ENCODE measurements at regions not wholly inside any gene's neighbourhood (a gene's known extent, or its start where the extent isn't known, plus 50 kb on each side); places are given as distances from the start of the nearest gene placed in this dataset.

DNA sequence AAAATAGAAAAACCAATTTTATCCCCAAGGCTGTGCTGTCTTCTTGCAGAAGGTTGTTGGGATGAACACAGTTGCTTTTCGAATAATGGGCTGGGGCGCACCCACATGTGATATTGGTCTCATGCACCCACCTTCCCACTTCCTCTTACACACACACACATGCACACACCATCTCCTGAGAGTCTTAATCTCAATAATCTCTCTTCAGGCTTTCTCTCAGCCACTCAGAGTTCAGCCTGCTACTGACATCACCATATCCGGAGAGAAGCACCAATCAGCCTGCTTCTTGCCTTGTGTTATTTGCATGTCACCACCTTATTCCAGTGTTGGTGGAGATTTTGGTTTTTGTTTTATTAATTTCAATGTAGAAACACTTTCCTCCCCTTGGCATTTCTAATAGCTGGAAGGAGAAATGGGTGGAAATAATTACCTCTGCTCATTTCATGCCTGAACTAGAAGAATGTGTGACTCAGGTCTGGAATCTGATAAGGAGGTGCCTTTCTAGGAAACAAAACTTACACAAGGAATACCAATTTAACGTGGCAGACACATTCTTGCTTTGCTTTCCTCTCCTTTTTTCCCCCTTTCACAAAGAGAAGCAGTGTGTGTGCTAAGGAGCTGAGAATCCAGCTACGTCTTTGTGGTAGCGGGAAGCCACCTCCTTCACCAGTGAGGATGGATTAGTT is 400.2 kb downstream of the MID1IP1 start:
- no peak for DNase-seq (ENCODE audit: low read depth, low spot score)
- H3K27ac ChIP-seq: no peak overlapping the region

GRCh38 chrX:39202641-39203040 is 401.4 kb downstream of the MID1IP1 start:
- no peak overlapping the region for H3K27ac ChIP-seq
- no peak for DNase-seq (ENCODE audit: low read depth, low spot score)

DNA sequence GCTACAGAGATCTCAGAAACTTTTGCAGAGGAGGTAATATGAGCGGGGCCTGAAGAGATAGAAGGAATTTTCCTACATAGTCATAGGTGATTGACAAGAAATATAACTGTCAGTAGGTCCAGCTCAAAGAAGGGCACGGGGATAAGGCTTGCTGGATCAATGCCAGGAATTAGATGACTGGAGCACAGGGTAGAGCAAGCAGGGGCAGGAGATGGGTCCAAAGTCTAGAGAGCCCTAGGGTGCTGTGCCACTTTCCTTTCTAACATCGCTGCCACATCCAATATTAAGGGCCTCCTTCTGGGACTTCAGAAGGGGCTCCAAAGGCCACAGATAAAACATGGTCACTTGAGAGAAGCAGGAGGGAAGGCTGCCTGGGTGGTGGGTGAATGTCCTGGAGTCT is 402.2 kb downstream of the MID1IP1 start:
- H3K27ac ChIP-seq: no peak overlapping the region
- DNase-seq (ENCODE audit: low read depth, low spot score): no peak

- no peak overlapping the region for H3K27ac ChIP-seq
- no peak for DNase-seq (ENCODE audit: low read depth, low spot score)
Observed at GRCh38 chrX:39204353-39204752, 403.1 kb downstream of the MID1IP1 start.

DNA sequence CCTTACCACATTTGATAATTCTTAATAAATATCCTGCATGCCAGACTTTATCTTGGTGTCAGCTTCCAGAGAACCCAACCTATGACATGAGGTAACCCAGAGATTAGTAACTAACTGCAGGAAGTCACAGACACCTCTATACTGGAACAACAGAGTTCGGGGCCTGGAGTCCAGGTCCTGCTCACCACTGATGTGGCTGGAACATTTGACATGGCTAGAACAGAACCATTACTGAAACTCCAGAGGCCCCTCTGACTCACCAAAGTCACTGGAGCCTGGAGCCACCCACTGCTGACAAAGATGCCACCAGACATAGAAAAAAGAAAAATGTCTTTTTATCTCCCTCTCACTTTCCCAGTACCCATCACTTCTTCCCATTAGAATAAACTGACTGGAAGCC is 403.7 kb downstream of the MID1IP1 start:
- H3K27ac ChIP-seq: no peak overlapping the region
- no peak for DNase-seq (ENCODE audit: low read depth, low spot score)

GRCh38 chrX:39205467-39205866 is 404.2 kb downstream of the MID1IP1 start:
- no peak for DNase-seq (ENCODE audit: low read depth, low spot score)
- no peak overlapping the region for H3K27ac ChIP-seq

DNA sequence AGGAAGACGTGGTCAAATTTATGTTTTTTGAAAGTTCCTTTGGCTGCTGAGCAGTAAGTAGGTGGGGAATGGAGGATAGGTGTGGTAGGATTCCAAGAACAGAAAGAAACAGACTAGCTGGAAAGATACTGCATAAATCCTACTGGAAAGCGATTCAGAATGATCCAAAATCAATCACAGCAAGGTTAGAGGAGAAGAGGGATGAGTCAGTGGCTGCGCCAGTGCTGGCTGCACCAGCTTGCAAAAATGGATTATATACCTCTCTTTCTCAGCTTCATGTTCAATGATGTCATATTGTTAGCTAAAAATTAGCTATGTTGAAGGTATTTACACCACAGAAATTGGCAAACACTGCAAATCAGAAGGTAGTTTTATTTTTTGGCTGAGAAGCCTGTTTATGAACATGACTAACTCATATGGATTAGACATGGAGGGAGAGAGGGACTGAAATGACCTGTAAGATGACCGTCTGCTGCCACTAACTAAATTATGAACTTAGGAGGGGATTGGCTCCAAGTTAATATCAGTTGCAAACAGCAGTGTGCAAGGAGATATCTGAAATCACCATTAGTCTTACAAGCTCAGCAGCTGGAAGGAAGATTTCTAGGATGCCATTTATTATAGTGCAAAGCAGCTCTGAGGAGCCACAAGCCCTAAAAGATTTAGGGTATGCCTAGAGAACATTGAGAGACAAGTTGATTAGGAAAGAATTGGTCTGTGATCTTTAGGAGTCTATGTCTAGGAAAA is 405.3 kb downstream of the MID1IP1 start:
- H3K27ac ChIP-seq: no peak overlapping the region

DNA sequence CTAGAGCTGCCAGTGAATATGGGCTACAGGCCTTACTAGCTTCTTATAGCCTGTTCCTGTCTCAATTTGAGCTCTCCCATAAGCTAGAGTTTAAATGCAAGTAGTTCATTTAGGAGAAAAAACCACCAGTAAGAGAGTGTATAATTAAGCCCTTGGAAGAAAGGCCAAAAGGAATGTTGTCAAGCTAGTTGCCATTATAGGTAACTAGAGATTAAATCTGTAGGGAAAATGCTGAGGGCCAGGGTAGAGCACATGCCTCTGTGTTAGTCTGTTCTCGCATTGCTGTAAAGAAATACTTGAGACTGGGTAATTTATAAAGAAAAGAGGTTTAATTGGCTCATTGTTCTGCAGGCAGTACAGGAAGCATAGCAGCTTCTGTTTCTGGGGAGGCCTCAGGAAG is 410.2 kb downstream of the MID1IP1 start:
- H3K27ac ChIP-seq: no peak overlapping the region
- DNase-seq (ENCODE audit: low read depth, low spot score): no peak

More for the DNA sequence above, 405.3 kb downstream of the MID1IP1 start:
- DNase-seq (ENCODE audit: low read depth, low spot score): no peak

DNA sequence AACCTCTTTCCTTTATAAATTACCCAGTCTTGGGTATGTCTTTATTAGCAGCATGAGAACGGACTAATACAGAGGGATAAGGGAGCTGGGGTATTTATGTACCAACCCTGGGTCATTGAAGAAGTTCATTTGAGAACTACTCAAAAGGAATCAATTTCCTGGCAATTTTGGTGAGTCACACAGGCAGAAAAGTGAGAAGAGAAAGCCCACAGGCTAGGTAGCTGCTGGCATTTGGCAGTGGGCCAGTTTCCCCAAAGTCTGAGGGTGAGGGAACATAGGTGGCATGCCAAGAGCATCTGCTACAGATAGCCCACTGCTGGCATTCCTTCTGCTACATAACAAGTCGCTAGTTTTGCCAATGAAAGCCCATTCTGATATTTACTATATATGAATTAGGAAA is 411.2 kb downstream of the MID1IP1 start:
- no peak for DNase-seq (ENCODE audit: low read depth, low spot score)
- no peak overlapping the region for H3K27ac ChIP-seq

- no peak for DNase-seq (ENCODE audit: low read depth, low spot score)
- no peak overlapping the region for H3K27ac ChIP-seq
Observed at GRCh38 chrX:39214387-39215126, 413.3 kb downstream of the MID1IP1 start.

GRCh38 chrX:39220952-39221351 is 419.7 kb downstream of the MID1IP1 start:
- H3K27ac ChIP-seq: no peak overlapping the region
- DNase-seq (ENCODE audit: low read depth, low spot score): no peak

DNA sequence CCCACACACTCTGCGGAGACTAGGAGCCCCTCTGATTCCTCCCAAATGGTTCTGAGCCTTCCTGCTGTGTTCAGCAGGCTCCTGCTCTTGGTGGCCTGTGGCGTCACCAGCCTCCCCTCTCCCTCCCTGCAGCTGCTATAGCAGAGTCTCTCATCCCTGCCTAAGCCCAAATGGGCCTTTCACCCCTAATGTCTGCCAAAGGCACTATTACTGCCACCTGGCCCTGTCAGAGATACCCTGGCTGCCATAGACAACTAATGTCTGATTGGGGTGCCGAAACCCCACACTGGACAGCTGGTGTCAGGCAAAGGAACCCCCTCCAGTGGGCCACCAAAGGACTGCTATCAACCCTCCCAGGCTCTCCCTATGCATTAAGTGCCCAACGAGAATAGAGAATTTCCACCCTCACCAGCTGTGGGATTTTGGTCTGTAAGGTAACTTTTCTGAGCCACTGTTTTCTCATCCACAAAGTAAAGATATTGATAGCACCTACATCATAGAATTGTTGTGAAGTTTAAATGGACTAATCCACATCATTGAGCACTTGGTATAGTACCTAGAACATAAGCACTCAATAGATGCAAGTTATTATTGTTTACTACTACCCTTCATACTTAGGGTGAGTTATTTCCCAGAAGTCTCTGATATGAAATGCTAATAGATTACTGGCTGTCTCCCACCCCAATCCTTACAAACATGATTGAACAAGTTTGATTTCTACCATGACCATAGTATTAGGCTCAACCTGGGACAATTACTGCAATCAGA is 421.3 kb downstream of the MID1IP1 start:
- no peak for DNase-seq (ENCODE audit: low read depth, low spot score)
- no peak overlapping the region for H3K27ac ChIP-seq

DNA sequence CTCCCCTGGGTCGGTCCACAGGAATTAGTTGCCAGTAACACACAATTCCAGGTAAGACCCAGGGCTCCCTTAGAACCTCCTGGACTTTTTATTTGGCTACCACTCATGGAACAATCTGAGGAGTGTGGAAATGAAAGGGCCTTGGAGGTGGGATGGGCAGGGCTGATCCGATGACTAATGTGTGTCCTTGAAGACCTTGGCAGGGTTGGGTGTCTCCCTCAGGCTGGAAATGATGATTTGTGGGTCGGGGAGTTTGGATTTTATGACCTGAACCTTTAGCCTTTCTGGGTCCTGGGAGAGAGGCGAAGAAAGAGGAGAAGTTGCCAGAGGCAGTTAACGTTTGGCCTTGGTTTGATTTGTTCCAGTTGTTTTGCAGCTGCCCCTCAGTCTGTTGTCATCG is 425.0 kb downstream of the MID1IP1 start:
- DNase-seq (ENCODE audit: low read depth, low spot score): no peak
- H3K27ac ChIP-seq: no peak overlapping the region

- DNase-seq (ENCODE audit: low read depth, low spot score): no peak
- no peak overlapping the region for H3K27ac ChIP-seq
Observed at GRCh38 chrX:39227371-39227770, 426.1 kb downstream of the MID1IP1 start.

GRCh38 chrX:39238006-39238405 is 436.7 kb downstream of the MID1IP1 start:
- H3K27ac ChIP-seq: no peak overlapping the region
- DNase-seq (ENCODE audit: low read depth, low spot score): no peak

GRCh38 chrX:39242187-39242586 is 440.9 kb downstream of the MID1IP1 start:
- no peak overlapping the region for H3K27ac ChIP-seq
- DNase-seq (ENCODE audit: low read depth, low spot score): peak; percentile 6

DNA sequence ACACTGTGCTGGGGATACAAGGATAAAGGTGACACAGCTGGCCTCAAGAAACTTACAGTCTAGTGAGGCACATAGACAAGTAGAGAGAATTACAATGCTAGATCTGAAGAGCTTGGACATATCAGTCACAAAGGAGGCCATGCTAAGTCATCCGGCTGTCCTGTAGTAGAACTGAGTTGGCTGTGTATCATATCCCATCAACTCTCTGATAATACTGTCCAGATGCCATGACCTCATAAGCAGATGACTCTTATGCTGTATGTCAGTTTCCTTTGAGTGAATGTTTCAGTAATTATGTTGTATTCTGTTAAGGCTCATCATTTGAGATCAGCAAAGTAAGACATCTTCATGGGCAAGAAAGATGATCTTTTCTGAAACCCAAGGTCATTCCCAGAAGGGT is 442.9 kb downstream of the MID1IP1 start:
- no peak overlapping the region for H3K27ac ChIP-seq
- DNase-seq (ENCODE audit: low read depth, low spot score): no peak

GRCh38 chrX:39245024-39245423 is 443.8 kb downstream of the MID1IP1 start:
- no peak overlapping the region for H3K27ac ChIP-seq
- DNase-seq (ENCODE audit: low read depth, low spot score): no peak

- H3K27ac ChIP-seq: no peak overlapping the region
- DNase-seq (ENCODE audit: low read depth, low spot score): no peak
Observed at GRCh38 chrX:39247536-39247935, 446.3 kb downstream of the MID1IP1 start.

DNA sequence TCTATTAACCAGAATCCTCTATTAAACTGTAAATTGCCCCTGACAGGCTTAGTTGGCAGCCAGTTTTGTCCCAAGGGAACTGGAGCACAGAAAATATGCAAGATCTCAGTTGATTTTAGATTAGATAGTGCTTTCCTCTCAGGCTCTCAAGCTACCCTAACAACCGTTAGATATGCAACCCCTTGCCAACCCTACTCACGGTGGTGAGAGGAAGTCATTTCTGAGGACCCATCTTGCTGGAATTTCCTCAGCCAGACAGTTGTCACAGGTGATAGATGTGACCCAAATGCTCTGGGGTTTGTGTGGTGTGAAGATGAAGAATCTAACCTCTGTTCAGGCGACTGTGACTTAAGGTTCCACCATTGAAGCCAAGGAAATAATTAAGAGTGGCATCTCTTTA is 447.1 kb downstream of the MID1IP1 start:
- DNase-seq (ENCODE audit: low read depth, low spot score): no peak
- H3K27ac ChIP-seq: no peak overlapping the region

DNA sequence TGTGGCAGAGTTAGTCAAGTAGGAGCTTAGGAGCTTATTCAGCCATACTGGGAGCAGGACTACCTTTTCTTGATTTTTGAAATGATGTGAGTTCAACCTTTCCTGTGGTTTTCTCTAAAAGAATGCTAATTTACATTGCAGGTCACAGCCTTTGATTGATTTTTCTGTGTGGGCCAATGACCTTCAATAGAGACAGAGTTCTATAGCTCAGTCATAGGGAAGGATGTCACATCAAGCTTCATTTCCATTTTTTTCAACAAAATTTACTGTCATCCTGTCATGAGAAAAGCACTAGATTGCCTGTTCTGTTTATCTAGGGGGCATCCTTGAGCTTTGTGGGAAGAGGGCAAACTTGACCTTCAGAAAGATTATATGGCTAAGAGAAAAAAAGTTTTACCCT is 448.7 kb downstream of the MID1IP1 start:
- DNase-seq (ENCODE audit: low read depth, low spot score): no peak
- H3K27ac ChIP-seq: no peak overlapping the region
